ENCODE measurements at regions not wholly inside any gene's neighbourhood (a gene's known extent, or its start where the extent isn't known, plus 50 kb on each side); places are given as distances from the start of the nearest gene placed in this dataset.

DNA sequence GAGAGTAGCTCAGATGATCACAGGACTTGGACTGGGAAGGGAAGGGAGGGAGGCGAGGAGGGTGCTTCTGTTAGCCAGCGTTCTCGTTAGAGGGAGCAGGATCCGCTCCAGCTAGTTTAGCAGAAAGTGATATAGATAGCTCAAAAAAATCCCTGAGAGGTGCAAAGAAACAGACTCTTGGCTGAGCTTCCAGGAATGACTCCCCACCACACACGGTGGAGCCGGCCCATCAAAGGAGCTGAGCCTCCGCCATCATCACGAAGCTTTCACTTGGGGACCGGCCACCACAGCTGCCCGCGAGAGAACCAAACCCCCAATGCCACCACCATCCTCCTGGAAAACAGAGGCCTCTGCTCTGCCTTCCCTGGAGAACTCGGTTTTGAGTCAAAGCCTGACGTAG is 124.6 kb upstream of the BCL2L14 start:
- DNase-seq (ENCODE audit: low read depth) = no peak

DNA sequence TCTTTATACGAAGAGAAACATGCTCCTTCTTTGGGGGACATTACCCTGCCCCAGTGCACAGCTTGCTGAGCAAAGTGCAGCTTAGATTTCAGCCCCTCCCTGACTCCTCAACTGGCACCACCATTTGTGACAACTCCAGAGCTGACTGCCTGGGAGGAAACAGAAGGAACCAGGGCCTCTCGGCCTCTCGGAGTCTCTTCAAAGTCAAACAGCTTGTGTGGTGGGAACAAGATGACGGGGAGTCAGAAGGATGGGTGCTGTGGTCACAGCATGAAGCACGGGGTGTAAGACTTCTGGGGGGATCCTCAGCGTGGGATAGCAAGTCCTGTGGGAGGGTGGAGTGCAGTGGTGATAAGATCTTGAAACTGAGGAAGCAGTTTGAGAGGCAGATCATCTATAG is 123.5 kb upstream of the BCL2L14 start:
- no peak for DNase-seq (ENCODE audit: low read depth)

DNA sequence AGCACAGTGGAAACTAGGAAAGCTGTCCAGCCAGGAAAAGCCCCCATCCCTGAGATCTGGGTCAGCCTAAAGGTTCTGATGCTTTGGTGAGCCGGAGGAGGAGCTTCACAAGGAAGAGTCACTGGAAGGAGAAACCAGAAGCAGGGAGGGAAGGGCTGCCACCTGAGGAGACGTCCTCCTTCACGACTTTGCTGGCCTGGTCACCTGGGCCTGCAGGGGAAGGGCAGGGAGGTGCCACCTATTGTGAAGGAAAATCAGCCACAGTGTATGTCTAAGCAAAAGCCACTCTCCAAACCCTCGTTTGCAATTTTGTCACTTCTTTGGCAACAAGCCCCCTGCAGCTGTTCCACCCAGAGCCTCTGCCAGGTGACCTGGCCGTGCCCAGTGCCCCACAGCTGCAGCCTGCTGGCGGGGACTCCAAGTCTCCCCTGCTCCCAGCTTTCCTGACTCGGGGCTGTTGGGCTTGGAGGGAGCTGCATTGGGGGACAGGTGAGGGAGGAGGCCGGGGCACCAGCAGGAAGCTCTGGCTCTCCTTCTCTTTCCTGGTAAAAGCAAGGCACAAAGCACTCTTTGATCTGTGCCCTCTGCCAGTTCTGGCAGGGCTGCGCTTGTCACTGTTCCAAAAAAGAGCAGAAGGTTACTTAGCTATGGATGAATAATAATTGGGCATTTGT is 120.9 kb upstream of the BCL2L14 start:
- DNase-seq (ENCODE audit: low read depth) = no peak

- DNase-seq (ENCODE audit: low read depth) = no peak
Observed at GRCh38 chr12:11951209-11951608, 119.5 kb upstream of the BCL2L14 start.

DNA sequence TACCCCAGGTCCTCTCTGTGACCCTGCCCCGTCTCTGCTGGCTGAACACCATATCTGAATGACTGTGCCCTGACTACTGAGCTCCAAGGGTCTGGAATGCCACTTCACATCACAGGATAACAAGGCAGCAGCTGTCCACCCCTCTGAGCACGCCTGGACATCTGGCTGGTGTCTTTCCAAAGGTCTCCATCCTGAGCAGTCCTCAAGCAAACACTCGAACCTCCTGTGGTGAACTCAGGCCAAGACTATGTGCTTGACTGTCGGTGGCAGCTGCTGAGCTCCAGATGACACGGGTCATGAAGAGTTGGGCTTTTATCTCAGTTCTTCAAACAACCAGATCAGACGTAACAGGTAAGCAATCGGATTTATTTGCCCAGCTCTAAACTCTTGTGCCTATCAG is 117.2 kb upstream of the BCL2L14 start:
- no peak for DNase-seq (ENCODE audit: low read depth)

- DNase-seq (ENCODE audit: low read depth) = no peak
Observed at GRCh38 chr12:11954181-11954580, 116.6 kb upstream of the BCL2L14 start.

DNA sequence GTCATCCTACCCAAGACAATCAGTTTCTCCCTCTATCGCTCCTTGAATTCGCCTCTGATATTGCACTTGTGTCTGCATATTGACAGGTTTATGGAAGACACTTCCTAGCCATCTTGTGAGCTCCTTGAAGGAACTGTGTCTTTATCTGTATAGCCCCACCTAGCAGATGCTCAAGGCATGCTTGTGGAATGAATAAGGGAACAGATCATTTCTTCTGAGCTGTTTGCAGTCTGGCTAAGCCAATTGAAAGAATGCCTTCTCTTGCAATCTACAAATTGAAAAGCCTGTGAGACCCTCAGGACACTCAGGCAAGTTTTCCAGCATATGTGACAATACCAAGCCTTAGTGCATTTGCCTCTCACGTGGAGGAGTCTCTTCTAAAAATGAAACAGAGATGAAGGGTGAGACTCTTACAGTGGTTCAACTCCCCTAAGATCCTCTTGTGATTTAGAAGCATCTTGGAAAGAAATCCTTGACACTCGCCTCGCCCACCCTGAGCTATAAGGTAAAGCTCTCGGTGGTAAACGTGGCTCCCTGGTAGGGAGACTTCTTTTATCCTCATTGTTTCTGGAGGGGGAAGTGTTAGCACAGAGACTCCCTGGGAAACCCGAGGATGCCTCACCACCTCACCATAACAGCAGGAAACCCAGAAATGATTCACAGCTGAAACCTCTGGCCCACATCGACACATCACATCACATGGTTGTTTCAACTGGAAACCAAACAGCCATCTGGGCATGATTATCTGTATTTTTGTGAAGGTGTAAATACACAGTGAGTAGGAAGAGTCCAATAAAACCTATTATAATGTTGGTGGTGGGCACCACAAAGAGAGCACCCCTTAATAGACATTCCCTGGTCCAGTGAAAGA is 112.3 kb upstream of the BCL2L14 start:
- DNase-seq (ENCODE audit: low read depth) = no peak

GRCh38 chr12:11959117-11959823 is 111.5 kb upstream of the BCL2L14 start:
- DNase-seq (ENCODE audit: low read depth) = no peak

- no peak for DNase-seq (ENCODE audit: low read depth)
Observed at GRCh38 chr12:11960646-11961045, 110.1 kb upstream of the BCL2L14 start.

DNA sequence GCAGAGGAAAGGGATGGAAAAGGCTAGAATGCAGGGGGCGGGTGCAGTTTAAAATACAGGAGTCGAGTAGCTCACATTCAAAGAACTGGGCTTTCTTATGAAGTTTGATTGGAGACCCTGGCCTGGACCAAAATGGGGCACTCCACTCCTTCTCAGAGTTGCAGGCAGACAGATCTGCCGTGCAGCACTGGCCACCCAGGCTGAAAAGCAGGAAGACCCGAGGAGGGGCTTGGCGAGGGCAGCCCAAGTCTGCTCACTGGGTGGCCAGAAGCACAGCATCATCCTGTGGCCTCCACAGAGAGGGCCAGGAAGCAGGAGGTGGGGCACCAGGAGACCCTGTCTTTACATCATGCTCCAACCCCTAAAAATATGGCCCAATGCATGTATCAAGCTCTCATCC is 109.1 kb upstream of the BCL2L14 start:
- DNase-seq (ENCODE audit: low read depth) = no peak

DNA sequence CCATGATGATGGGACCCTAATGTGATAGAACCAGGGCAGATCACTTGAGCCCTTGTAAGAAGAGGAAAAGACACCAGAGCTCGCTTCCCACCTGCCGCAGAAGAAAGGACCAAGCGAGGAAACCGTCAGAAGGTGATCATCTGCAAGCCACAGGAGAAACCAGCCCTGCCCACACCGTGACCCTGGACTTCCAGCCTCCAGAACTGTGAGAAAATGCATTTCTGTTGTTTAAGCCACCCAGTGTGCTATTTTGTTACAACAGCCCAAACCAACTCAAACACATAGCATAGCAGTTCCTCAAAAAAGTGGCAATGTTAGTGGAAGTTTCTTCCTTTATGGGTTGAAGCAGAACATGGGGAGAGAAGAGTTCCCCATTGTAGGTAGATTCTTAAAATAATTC is 107.9 kb upstream of the BCL2L14 start:
- DNase-seq (ENCODE audit: low read depth) = no peak

GRCh38 chr12:11963841-11964471 is 106.8 kb upstream of the BCL2L14 start:
- DNase-seq (ENCODE audit: low read depth) = no peak

GRCh38 chr12:11965258-11965910 is 105.4 kb upstream of the BCL2L14 start:
- DNase-seq (ENCODE audit: low read depth) = no peak

GRCh38 chr12:11967376-11968047 is 103.2 kb upstream of the BCL2L14 start:
- DNase-seq (ENCODE audit: low read depth) = no peak

DNA sequence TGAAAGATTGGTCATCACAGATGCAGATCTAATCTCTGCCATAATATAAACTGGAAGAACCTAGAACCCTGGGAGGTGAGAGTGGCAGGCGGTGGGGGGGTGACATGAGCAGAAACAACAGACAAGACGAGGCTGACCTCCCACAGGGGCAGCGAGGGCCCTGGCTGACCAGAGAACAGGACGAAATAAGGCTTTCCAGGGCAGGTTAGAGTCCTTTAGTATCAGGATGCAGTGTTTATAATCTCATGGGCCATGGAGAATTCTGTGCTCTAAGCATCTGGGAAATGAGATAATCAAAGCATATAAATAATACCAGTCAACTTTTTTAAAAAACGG is 102.7 kb upstream of the BCL2L14 start:
- no peak for DNase-seq (ENCODE audit: low read depth)

DNA sequence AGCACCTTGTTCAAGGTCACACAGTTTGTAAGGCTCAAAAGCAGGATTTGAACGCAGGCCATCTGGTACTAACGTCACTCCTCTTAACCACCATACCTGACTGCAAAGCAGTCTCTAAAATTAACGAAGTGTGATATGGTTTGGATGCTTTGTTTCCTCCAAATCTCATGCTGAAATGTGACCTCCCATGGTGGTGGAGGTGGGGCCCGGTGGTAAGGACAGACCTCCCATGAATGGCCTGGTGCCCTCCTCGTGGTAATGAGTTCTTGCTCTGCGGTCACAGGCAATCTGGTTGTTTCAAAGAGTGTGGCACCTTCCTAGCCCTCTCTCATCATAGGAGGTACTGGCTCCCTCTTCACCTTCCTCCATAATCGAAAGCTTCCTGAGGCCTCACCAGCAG is 102.2 kb upstream of the BCL2L14 start:
- DNase-seq (ENCODE audit: low read depth) = no peak

GRCh38 chr12:11969437-11970154 is 101.1 kb upstream of the BCL2L14 start:
- no peak for DNase-seq (ENCODE audit: low read depth)

DNA sequence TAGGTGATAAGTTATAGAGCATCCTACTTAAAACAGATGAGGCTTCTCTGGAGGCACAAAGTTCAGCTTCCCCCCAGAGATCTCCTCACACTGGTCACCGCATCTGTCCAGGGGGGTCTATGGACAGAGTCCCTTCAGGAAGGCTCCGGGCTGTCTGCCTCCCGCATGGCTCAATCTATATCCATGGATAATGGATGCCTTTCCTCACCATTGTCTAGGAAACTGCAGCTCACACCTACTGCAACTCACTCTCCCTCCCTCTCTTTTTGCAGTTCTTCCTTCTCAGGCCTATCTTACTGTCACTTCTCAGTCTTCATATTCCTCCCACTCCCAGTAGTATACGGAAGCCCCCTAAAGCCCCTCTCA is 100.6 kb upstream of the BCL2L14 start:
- DNase-seq (ENCODE audit: low read depth) = no peak

DNA sequence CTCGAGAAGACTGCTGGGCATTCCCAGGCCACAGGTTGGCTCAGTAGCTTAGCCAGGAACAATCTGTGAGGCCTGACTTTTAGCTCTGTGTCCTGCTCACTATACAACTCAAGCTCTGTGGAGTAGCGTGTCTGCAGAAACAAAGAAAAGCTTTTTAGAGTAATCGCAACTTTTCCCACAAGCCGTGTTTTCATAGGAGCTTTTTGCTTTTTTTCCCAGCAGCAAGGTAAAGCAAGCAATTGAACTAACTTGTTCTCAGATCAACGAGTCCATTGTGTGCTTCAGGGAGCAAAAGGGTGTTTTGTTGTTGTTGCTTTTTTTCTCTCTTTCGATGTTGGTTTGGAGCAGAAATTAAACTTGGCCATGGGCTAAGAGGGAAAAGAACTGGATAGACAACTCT is 97.3 kb upstream of the BCL2L14 start:
- no peak for DNase-seq (ENCODE audit: low read depth)

- no peak for DNase-seq (ENCODE audit: low read depth)
Observed at GRCh38 chr12:11976005-11976404, 94.7 kb upstream of the BCL2L14 start.

All from stimulated activated CD8-positive, alpha-beta memory T cell treated with anti-CD3 and anti-CD28 coated beads, Interleukin-12 subunit alpha, Interleukin-12 subunit beta, amount 100 ng/mL, for 4 hours (primary cell).